ENCODE measurements at regions not wholly inside any gene's neighbourhood (a gene's known extent, or its start where the extent isn't known, plus 50 kb on each side); places are given as distances from the start of the nearest gene placed in this dataset.

DNA sequence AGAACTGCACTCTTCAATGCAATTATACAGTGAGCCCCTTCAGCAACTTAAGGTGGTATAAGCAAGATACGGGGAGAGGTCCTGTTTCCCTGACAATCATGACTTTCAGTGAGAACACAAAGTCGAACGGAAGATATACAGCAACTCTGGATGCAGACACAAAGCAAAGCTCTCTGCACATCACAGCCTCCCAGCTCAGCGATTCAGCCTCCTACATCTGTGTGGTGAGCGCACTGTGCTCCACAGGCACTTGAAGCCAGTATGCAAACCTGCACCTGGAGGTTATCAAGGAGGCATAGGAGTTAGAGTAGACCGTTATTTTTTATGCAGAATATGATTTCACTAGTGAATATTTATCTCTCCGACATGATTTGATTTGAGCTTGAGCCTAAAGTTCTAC lies 152.2 kb upstream of the OR4E1 start:
- H3K9me3 ChIP-seq (ENCODE audit: low read length): no peaks in the 10 kb centered on the region
- BruUV-seq (replicated peaks): no TSS peak
- no peak overlapping the region for H3K4me3 ChIP-seq (replicated peaks in 1 of 3; ENCODE audit: insufficient read depth in 1 of 3, low read depth in 2 of 3, low read length in 3 of 3)
- no peaks in the 10 kb centered on the region for H3K4me1 ChIP-seq (ENCODE audit: insufficient read depth, low read length)
- no peaks in the 10 kb centered on the region for H3K79me2 ChIP-seq (ENCODE audit: insufficient read depth, low read length)
- no peaks in the 10 kb centered on the region for H4K20me1 ChIP-seq (ENCODE audit: insufficient read depth, low read length)
- intact Hi-C loops (cut with micrococcal nuclease; ENCODE audit: unreplicated experiment): no loop called here
- ATAC-seq: no peak; the same call in 2 of the 3 replicates
- no peak overlapping the region for H3K9ac ChIP-seq (ENCODE audit: insufficient read depth, low read depth, low read length)
- no peak for DNase-seq (ENCODE audit: low spot score)
- no peak for FAIRE-seq
- CTCF ChIA-PET (ENCODE audit: low intra/inter-chr PET ratio, low total read pairs): no interaction called here
- in situ Hi-C loops (cut with HindIII; ENCODE audit: extremely low pct_ligation_motif_present, low pct_unique_long_range_greater_than_20kb): no loop called here
- no peaks in the 10 kb centered on the region; a peak in 1 of 5 replicates for H3K27me3 ChIP-seq (ENCODE audit: control insufficient read depth in 1 of 2, insufficient read depth in 2 of 2, low read length in 2 of 2)
- TF ChIP-seq ZSCAN12 (CRISPR knock-in tag; IDR thresholded peaks at IDR 0.05) (no peak), ZSCAN22 (CRISPR knock-in tag; IDR thresholded peaks at IDR 0.05) (no peak), HMGXB3 (CRISPR knock-in tag; IDR thresholded peaks at IDR 0.05; ENCODE audit: borderline replicate concordance) (no peak), ZNF646 (CRISPR knock-in tag; IDR thresholded peaks at IDR 0.05) (no peak), ATAD3A (CRISPR knock-in tag; IDR thresholded peaks at IDR 0.05) (no peak), CCDC6 (CRISPR knock-in tag; IDR thresholded peaks at IDR 0.05) (no peak), ZMYM4 (CRISPR knock-in tag; IDR thresholded peaks at IDR 0.05) (no peak), ZSCAN29 (CRISPR knock-in tag; conservative IDR thresholded peaks at IDR 0.05) (no peak)
- POLR2A ChIA-PET: no interaction called here
- H2AFZ ChIP-seq (ENCODE audit: low read length): no peak overlapping the region
- 41% methylated on average over 7 of the region's 7 CpGs for WGBS (ENCODE audit: low lambda C conversion rate)
- H3K36me3 ChIP-seq (replicated peaks in 1 of 2; ENCODE audit: control insufficient read depth in 1 of 2, insufficient read depth in 2 of 2, low read length in 2 of 2): no peaks in the 10 kb centered on the region
- H3K27ac ChIP-seq (ENCODE audit: extremely low read length, insufficient read depth, low read length): no peak overlapping the region
- no peak overlapping the region for H3K4me2 ChIP-seq (ENCODE audit: low read depth, low read length)

All from HepG2 (cell line).